Stimulated activated CD8-positive, alpha-beta memory T cell treated with anti-CD3 and anti-CD28 coated beads, Interleukin-7, amount 100 ng/mL, for 1 hour (primary cell): ENCODE measurements at regions not wholly inside any gene's neighbourhood (a gene's known extent, or its start where the extent isn't known, plus 50 kb on each side); places are given as distances from the start of the nearest gene placed in this dataset.
A peak's percentile ranks its signal among the peaks of the same experiment; 100 is the strongest.

Source experiments
- DNase-seq, 2 donors: peaks; one replicate each; pipeline ENCODE4 v3.0.0-alpha.2; 2020; ENCODE audit warnings: low read depth in 2 of 2

DNA sequence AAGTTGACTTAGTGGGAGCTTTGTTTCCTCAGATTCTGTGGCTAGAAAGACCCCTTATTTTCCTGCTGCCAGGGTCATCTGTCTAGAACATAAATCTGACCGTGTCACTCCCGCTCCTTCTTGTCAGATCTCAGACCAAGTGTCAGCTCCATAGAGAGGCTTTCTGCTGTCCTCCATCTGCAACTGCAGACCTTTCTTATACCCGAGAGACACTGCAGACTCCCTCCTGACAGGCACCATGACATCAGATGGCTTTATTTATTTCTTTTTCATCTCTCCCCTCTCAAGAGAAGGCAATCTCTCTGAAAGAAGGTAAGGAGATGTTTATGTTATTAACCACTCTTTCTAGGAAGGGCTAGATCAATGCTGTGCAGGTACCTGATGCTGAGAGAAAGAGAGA, 726.5 kb downstream of the UQCRFS1 start:
- no peak for DNase-seq

DNA sequence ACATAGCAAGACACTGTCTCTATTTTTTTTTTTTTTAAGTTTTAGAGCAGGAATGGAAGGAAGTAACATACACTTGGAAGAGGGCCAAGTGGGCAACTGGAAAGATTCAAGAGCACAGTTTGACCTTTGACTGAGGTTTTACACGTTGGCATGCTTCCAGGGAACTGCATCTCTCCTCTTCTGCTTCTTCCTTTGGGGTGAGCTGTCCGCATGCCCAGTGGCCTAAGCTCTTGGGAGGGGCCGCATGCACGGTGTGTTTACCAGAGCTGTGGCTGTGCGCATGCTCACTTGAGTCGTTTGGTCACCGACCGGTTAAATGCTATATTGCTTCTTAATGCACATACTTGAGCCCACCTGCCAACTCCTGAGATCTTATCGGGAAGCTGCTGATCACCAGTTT, 727.7 kb downstream of the UQCRFS1 start:
- DNase-seq = no peak

DNA sequence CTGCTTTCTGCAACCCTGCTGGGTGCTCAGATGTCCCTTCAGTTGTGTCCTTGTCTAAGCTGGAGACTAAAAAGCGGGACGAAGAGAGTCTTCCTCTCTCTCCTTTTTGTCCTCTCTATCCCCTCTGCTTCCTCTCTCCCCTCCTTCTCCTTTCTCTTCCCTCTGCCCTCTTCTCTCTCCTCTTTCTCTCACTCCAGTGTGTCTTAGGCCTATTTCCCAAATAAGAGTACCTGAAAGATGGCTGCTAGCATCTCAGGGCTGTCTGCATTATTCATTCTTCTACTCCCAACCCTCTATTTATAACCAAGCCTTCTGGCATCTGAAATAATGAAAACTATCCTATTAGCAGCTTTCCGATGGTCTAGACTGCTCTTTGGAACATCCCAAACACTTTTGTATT, 729.8 kb downstream of the UQCRFS1 start:
- no peak for DNase-seq

DNA sequence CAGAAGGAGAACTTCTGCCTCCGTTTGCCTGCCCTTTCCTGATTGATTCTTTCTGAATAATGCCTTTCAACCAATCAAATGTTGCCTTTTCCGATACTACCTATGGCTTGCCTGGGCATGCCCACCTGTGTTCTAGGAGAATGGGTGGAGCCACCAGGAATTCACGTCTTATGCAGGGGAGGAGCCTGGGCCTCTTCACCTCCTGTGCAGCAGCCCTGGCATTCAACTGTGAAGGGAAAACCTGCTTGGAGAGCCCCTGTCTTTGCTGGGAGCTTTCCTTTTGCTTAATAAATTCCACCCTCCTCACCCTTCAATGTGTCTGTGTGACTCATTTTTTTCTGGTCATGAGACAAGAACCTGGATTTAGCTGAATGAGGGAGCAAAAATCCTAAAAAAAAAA, 730.7 kb downstream of the UQCRFS1 start:
- no peak for DNase-seq

DNA sequence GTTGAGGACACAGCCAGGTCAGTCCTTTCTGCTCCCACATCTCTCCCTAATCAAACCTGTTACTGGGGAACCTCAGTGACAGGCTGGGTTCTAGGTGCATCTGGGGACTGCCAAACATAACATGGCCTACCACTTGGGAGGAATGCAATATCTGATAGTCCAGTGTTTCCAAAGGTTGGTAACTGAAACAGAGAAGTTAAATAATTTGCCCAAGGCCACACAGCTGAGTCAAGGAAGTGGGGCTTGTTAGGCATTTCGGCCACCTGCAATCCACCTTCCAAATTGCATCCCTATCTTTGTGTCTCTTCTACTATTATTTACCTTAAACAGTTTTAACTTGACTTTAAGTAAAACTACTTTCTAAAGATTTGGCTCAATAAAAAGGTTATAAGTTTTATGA, 731.3 kb downstream of the UQCRFS1 start:
- DNase-seq = no peak

DNA sequence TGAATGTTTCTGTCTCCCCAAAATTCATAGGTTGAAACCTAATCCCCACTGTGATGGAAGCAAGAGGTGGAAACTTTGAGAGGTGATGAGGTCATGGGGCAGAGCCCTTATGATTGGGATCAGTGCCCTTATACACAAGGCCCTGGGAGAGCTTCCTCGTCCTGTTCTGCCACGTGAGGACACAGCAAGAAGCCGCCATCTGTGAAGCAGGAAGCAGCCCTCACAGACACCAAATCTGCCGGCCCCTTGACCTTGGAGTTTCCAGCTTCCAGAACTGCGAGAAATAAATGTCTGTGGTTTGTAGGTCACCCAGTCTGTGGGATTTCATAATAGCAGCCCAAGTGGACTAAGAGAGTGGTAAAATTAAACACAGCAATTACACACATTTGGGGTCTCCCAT, 737.4 kb downstream of the UQCRFS1 start:
- DNase-seq = no peak

DNA sequence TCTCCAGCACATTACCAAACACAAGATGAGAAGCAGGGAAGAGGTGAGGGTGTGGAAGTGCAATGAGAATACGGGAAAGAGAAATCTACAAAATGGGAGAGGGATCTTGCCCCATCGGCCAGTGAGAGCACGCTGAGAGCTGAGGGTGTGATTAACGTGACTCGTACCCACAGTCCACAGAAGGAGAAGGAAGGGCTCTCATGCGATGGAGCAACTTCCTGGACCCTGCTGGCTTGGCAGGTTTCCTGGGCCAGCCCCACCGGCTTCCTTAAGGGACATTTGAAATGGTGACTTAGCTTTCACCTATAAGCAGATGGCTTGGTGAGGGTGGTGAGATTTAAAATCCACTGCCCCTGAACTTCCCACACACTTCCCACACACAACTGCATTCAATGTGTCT, 740.1 kb downstream of the UQCRFS1 start:
- no peak for DNase-seq

DNA sequence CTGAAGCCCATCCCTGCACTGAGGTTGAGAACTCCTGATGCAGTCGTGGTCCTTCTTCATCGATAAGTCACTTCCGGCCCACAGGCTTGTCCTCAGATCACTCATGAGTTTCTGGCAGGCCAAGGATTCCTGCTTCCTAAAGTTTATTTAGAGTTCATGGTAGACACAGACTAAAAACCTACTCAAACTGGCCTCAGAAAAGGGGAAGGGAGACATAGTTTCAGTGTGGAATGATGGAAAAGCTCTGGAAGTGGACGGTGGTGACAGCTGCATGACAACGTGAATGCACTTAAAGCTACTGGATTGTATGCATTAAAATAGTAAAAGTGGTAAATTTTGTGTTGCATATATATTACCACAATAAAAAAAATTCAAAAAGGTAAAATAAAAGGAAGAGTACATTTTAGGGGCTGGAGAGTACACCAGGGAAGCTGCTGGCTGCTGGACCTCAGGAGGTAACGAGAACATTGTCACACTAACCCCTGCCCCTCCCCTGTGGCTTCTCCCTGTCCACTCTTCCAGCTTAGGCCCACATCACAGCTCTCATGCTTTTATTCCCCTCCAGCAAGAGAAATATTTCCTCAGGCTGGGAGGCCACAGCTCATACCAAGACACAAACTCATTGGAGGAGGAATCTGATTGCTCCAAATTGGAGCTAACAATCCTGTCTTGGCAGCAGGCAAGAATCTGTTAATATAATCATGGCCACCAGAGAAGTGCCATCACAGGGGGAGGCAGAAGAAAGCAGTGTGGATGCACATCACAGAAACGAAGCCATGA, 741.0 kb downstream of the UQCRFS1 start:
- no peak for DNase-seq

DNA sequence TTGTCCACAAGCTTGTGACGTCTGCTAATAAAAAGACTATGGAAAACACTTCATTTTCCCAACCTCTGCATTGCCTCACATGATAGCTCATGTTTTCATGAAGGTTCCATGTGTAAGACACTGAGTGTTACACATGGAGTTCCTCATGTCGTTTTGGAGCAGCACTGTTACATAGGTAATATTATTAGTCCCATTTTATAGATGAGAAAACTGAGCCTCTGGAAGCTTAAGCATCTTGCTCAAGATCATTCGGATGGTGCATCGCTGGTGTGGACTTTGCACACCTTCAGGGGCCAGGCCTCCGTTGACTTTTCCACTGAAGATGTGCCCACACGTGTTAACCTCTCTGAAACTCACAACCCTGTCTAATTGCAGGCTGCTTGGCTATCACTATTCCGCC, 743.4 kb downstream of the UQCRFS1 start:
- DNase-seq = no peak

DNA sequence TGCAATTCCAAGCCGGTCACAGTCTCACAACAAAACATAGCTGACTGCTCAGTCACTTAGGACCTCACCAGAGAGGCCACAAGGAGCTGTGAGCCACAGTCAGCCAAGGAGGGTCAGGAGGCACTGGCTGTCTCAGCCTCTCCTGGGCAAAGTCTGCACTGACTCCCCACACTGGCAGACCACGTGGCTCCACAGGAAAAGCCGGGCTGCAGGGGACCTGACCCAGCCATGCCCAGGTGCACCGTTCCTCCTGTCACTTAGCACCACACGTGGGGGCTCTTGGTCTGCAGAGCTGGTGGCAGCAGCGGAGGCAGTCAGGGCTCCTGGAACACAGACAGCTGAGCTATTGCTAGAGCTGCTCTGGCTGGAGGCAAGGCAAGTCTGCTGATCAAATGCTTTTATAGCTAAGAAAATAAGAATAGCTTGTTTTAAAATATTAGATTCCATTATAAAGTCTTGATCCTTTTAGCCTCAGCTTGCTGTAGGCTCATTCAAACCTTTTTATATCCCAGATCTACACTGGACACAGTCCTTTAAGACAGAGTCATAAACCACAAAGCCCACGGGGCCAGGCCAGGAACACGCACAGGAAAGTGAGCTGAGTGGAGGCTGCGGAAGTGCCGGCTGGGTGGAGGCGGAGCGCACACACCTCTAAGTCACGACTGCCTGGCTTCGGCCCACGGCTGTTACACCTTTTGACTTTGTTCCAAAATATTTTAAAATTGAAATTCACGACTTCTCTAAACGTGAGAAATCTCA, 744.1 kb downstream of the UQCRFS1 start:
- peak in 1 of 2 donors; percentile 11 for DNase-seq

DNA sequence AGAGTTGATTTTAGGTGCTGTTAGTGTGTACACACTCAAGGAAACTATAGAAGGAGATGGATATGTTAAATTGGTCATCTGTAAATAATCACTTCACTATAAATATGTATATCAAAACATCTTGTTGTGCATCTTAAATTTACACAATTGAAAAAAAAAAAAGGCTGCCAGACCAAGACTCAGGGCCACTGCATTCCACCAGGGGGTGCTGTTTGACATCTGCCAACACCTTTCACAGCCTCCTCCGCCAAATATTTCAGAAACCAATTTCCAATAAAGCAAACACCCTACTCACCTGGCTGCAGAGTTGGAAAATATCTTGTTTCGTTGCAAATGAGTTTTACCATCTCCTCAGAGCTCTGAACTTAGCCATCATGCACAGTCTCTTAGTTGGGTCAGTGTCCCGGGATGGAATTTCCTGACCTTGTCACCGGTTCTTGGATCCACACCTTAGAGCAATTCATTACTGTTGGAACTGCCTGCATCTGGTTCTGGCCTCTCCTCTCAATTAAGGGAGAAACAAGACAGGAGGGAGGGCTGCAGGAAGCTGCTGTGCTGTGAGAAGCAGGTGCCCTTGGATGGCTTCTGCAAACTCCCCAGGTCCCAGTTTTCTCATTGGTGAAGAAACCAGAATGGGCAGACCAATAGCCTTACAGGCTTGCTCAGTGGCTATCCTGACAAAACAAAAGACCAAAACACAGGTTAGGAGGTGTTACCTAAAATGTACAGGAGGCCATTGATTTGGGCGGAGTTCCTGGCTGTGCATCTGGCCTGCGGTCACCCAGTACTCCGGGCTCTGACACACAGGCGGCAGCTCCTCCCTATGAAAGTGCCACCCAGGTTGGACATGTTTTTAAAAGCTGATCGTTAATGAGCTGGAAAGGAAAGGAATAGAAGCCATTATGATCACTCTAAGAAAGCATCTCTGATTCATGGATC, 746.6 kb downstream of the UQCRFS1 start:
- peak; percentile 39 to 40 for DNase-seq

DNA sequence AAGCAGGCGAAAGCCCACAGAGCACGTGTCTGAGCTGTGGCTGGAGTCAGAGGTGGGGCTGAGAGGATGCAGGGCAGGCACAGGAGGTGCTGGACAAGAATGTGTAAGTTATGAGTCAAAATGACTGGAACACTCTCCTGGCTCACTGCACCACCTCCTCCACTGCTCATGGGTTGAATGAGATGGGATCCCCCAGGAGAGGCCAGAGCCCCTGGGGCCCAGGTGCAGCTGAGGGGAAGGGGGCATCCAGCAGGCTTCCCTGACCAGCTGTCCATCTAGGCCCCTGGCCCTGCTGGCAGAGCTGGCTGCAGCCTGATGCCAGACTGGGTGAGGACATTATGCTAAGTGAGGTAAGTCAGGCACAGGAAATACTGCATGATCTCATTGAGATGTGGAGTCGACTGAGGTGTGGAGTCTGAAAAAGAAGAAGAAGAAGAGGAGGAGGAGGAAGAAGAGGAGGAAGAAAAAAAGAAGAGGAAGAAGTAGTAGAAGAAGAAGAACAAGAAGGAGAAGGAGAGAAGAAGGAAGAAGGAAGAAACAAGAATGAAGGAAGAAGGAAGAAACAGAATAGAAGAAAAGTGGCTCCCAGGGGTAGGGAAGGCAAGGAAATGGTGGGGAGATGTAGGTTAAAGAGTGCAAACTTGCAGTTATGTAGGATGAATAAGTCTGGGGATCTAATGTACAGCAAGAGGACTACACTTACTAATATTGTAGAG, 747.4 kb downstream of the UQCRFS1 start:
- no peak for DNase-seq

DNA sequence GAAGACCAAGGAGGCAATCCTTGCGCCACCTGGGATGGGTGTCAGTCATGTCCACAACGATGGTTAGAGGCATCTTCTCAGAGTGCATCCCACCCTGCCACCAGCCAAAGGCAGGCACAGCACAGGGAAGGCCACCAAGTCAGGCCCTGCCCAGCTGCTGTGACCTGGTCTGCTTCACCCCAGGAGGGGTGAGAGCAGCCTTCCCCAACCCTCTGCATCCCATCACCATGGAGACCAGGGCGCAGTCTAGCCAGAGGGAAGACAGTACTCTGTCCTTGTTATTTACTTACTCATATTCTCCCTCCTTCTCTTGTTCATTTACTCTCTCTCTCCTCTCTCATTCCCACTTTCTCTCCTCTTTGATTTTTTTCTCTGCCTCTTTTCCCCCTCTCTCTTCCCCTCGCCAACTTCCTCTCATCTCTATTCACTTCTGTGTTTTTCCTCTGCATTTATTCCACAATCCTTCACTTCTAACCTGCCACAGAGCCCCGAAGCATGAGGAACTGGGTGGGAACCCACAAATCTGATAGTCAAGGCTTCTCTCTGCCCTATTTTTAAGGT, 749.4 kb downstream of the UQCRFS1 start:
- no peak for DNase-seq

DNA sequence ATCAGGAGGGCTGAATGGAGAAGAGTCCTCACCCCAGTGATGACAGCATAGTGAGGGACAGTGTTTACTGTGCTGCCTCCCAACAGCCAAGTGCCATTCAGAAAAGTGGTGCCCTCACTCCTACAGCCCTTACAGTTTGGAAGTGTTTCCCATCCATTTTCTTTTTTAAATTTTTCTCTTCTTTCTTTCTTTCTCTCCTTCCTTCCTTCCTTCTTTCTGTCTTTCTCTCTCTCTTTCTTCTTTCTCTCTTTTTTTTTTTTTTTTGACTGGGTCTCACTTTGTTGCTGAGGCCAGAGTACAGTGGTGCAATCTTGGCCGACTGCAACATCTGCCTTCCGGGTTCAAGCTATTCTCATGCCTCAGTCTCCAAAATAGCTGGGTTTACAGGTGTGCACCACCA, 755.3 kb downstream of the UQCRFS1 start:
- no peak for DNase-seq

DNA sequence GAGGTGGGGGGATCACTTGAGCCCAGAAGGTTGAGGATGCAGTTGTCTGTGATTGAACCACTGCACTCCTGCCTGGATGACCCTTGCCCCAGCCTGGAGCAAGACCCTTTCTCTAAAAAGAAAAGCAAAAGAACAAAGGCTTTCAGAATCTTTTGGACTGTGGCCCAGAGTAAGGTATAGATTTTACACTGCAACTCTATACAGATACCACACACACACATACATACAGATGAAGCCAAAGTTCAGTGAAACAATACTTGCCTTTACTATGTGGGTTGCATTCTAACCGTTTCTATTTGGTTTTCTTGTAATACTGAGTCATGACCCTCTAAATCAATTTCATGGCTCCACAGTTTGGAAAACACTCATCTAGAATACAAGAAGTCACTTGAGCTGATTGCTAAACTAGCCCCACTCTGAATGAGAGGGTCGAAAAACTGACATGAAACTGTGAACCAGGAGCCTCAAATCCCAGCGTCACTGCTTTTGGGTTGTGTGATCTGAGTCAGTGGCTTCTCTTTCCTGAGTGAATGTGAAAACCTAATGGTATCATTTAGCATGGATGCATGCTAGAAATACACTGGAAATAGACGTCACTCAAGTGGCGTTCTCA, 756.1 kb downstream of the UQCRFS1 start:
- no peak for DNase-seq

DNA sequence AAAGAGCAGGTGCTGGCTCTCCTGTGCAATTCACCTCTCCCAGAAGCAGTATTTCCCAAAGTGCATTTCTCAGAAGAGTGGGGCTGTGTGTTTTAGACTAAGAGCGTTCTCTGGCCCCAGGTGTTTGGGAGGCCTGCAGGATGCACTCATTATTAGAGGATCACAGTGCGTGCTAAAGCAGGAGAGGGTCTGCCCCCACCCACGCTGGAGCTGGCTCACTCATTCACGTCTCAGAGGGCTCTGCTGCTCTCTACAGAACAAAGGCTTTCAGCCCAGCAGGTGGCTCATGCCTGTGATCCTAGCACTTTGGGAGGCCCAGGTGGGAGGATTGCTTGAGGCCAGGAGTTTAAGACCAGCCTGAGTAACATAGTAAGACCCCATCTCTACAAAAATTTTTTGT, 756.7 kb downstream of the UQCRFS1 start:
- DNase-seq = no peak

DNA sequence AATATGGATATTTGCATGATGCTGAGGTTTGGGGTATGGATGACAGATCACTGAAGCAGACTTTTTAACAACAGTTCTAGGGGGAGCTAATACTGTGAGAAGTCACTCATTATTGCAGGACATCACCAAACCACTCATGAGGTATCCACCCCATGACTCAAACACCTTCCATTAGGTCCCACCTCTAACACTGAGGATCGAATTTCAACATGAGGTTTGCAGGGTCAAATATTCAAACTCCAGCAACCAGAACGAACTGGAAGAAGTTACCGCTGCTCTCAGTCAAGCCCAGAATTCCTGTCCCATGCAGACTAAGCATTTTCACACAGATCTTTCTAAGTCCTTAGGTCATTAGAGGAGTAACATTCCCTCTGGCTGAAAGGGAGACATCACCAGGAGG, 758.9 kb downstream of the UQCRFS1 start:
- DNase-seq = no peak

DNA sequence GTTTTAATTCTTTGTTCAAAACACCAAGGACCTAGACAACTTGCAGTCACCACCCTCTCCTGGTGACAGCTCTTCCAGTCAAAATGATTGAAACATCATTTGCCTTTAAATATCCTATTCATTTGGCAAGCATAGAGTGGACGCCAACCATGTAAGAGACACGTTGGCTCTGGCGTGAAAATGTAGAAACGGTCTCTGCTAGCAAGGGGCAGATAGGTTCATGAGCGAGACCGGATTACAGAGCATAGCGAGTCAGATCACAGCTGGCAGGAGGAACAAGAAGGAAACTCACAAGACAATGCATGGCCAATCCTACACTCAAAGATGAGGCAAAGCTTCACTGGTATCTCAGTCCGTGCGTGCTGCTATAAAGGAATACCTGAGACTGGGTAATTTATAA, 759.5 kb downstream of the UQCRFS1 start:
- DNase-seq = no peak

DNA sequence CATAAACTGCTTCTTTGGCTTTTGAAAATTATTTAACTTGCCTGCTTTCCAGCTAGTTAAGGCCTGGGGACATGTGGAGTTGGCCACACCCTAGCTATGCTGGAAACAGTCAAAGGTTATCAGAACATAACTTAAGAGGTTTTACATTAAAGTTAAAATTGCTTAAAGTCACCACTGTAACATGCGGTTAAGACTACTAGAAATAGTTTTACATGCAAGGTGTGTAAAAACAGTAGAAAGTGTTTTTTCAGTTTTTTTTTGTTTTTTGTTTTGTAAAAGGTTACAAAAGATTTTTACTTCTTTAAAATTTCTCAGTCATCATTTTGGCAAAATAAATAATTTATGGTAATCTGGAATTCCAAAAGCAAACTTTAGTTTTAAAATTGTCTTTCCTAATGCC, 763.1 kb downstream of the UQCRFS1 start:
- no peak for DNase-seq

DNA sequence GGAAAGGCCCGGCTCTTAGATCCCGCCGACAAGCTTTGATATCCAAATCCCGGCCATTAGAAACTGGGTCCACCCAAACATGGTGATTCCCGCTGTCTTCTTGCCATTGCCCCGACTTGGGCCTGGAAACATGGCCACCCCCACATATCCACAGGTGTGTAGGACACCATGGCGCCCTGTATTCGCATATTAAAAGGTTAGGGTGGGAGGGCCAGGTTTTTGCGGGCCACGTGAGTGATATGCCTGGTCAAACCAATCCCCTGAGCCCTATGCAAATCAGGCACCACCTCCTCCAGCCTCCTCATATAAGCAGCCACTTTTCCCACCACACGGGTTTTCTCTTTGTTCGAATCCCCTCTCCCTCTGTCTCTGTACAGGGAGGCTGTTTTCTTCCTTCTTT, 766.4 kb downstream of the UQCRFS1 start:
- DNase-seq = no peak

DNA sequence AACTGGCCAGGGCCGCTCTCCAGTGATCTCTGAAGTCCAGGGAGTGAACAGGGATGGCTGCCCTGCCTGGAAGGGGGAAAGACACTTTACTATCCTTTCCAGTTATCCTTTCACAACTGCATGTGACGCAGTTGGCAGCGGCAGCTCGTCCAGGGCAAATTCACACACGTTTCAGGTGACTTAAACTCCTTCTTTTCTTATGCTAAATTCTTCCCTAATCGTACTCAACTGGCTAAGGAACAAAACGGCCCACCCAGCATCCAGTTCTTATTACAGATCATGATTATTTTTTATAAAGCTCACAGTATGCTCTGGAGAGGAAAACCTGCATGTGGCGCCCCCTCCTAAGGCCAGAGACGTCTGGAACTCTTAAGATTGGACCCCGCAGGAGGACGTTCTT, 767.1 kb downstream of the UQCRFS1 start:
- no peak for DNase-seq
